ENCODE measurements at regions not wholly inside any gene's neighbourhood (a gene's known extent, or its start where the extent isn't known, plus 50 kb on each side); places are given as distances from the start of the nearest gene placed in this dataset.
"Not testable (repeated sequence)": the region's sequence is repeated elsewhere in the genome, so short reads cannot be mapped to it uniquely, and the experiment has no call there.

DNA sequence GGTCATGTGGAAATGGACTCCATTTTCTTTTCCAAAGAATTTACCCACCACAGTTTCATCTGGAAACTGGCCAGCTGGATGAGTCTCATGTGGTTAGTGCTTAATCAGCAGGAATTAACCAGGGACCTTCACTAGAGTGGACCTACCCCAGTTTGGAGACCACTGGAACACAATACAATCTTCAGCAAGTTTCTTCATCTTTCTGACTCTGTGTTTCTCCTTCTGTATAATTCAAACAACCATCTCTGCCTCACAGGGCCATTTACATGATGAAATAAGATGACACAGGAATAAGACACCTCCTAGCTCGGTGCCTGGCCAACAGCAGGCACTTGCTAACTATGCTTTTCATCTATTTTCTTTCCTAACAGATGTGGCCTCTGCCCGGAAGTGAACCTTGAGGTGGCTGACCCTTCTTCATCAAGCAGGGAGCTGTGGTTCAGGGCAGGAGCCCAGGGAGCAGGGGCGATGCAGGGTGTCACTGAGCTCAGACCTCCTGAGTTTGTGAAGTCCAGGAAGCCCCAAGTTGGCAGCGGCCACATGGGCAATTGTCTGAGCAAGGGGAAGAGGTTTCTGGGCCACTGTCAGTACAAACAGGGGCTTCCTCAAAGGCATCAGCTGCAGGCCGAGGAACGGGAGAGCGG, 98.8 kb downstream of the SOD2 start:
- no peak for DNase-seq (ENCODE audit: low spot score)

DNA sequence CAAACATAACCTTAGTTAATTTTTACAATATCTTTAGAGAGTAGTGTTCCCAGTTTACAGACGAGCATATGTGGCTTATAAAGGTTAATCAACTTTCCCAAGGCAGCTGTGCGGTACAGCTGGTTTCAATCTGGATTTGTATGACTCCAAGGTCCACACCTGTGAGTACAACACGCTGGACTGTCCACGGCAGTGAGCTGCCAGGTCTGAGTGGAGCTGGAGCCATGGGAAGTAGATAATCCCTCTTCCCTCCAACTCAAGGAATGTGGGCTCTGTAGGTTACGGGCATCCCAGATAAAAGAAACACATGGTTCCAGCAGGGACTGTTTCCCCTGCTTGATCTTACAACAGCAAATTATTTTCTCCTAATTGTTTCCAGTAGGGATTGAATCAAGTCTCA, 102.2 kb downstream of the SOD2 start:
- DNase-seq (ENCODE audit: low spot score), result no peak

- no peak for DNase-seq (ENCODE audit: low spot score)
Measured at GRCh38 chr6:159586684-159587083, 106.4 kb downstream of the SOD2 start.

DNA sequence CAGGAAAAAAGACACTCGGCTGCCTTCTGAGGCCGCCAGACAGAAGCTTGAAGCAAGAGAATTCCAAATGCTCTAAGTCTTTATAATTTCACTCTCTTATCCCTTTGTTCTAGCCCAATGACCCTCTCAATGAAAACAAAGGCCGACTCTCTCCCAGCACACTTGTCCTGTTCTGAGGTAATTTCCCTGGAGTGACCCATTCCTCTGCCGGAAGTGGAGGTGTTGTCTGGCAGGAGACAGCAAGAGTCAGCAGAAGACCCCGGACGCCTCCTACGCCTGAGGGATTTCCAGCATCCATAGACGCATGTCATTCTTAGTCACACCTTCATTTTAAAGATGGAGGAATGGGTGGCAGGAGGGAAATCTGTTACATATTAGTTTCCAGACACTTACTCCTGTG, 110.3 kb downstream of the SOD2 start:
- DNase-seq (ENCODE audit: low spot score), result no peak

- no peak for DNase-seq (ENCODE audit: low spot score)
Measured at GRCh38 chr6:159578629-159579028, 114.4 kb downstream of the SOD2 start.

GRCh38 chr6:159577564-159577963, 115.5 kb downstream of the SOD2 start:
- no peak for DNase-seq (ENCODE audit: low spot score)

- no peak for DNase-seq (ENCODE audit: low spot score)
Measured at GRCh38 chr6:159572439-159573110, 120.5 kb downstream of the SOD2 start.

- DNase-seq (ENCODE audit: low spot score), result no peak
Measured at GRCh38 chr6:159565181-159565710, 127.8 kb downstream of the SOD2 start.

DNA sequence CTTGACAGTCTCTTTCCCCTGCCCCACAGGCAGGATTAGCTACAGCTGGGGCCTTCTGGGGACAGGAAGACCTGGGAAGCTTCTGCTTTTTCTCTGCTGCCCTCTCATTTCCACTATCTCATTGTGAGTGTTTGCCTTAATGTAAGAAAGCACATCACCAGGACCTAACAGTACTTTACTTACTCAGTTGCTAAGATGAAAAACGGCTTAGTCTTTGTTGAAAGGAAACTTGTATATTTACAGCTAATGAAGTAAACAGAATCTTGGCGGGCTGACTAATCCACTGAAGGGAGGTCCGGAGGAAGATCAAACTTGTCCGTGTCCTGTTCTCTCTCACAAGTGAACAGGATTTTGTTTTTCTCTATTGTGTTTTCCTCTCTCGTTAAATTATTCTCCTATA, 128.6 kb downstream of the SOD2 start:
- no peak for DNase-seq (ENCODE audit: low spot score)

GRCh38 chr6:159557031-159557430, 136.0 kb downstream of the SOD2 start:
- DNase-seq (ENCODE audit: low spot score), result no peak

DNA sequence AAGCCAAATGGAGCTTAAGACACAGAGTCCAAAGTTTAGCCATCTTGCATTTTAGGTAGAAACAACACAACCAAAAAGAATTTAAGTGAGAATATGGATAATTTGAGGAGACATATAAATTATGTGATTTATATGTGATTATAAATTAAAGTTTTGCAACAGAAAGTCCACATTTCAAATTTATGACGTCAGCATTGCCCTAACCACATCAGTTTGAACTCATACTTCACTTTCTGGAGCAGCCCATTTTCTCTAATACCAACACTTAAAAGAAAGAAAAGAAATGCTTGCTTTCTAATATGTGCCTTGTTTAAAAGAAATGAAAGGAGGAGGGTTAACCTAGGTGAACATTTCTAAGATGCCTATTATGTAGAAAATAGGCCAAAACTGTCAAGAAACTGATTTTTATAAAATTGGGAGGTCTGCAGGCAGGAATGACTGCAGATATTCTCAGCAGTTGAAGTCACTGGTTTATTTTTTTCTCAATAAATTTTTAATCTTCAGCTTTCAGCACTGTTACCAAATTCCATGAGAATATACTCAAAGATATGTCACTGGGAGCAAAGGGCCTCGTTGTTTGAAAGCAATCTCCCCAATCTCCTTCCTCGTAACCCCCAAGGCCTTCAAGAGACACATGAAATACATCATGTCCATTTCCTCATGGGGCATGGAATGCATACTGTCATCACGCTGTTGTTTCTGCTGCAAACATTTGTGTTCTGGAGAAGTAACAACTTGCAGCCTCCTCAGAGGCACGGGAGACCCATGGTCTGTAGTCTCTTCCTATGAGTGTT, 137.8 kb downstream of the SOD2 start:
- DNase-seq (ENCODE audit: low spot score), result no peak

DNA sequence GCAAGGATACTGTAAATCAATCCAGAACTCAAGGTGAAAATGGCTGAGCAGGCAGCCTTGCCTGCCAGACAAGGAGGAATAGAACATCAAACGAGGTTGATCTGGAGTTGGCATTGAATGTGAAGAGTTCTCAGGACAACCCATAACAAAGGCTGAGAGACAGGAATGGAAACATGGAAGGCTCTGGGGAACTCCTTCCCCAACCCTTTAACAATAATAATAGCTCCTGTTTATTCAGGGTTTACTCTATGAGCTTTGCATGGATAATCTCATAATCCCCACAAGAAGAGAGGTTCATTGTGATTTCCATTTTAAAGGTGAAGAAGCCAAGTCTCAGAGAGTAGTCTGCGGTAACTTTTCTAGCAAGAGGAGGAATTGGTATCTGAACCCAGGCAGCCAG, 151.7 kb downstream of the SOD2 start:
- no peak for DNase-seq (ENCODE audit: low spot score)

DNA sequence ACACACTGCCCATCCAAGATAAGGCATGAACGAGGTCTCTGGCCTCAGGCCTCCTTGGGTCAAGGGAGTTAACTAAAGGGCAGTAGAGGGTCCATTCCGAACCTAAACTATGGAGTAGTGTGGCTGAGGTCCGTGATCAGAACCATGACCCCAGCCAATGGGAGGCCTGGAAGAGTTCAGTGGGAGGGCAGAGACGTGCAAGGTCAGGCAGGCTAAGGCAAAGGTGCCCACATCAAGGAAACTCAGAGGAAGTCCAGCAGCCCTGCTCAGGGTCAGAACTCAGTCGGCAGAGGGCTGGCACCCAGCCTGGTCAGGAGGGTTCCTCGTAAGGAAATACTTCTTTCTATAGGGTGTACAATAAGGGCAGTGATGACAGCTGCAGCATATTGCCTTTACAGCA, 152.2 kb downstream of the SOD2 start:
- DNase-seq (ENCODE audit: low spot score), result no peak

GRCh38 chr6:159540152-159540551, 152.9 kb downstream of the SOD2 start:
- no peak for DNase-seq (ENCODE audit: low spot score)

DNA sequence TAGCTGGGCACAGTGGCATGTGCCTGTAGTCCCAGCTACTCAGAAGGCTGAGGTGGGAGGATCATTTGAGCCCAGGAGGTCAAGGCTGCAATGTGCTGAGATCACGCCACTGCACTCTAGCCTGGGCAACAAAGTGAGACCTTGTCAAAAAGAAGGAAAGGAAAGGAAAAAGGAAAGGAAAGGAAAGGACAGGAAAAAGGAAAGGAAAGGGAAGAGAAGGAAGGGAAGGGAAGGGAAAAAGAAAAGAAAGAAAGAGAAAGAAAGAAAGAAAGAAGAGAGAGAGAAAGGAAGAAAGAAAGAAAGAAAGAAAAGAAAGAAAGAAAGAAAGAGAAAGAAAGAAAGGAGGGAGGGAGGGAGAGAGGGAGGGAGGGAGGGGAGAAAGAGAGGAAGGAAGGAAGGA, 155.0 kb downstream of the SOD2 start:
- not testable (repeated sequence) for DNase-seq (ENCODE audit: low spot score)

- no peak for DNase-seq (ENCODE audit: low spot score)
Measured at GRCh38 chr6:159535656-159536350, 157.2 kb downstream of the SOD2 start.

GRCh38 chr6:159533568-159533967, 159.5 kb downstream of the SOD2 start:
- DNase-seq (ENCODE audit: low spot score), result no peak

DNA sequence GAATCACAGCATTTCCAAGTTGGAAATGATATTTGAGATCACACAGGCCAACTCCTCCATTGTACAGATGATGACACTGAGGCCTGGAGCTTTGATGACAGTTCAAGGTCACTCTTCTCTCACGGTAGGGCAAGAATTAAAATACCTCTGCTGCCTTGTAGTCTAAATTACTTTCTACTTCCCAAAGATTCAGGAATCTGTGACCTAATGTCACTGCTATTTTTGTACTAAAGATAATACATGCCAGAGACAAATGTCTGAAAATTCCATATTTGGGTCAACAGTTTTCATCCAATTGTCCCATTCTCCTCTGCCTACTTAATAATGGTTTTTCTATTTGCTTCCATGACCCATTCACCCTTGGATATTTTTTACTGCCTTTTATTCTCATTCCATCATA, 160.0 kb downstream of the SOD2 start:
- DNase-seq (ENCODE audit: low spot score), result no peak

DNA sequence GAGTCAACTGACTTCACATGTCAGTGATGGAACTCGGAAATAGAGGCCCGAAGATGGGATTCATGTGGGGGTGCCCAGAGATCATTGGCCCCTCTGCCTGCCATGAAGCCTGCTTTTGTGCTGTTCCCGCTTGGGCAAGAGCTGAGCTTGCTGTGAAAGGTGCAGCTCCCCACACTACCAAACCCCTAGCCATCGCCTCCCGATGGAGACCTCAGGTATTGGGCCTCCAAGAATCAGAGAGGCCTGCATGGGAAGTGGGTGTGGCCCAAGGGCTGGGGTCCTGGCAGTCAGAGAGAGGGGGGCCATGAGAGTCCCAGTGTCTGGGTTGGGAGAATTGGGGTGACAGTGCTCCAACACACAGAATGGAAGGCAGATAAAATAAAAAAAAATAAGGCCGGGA, 160.9 kb downstream of the SOD2 start:
- DNase-seq (ENCODE audit: low spot score), result no peak

- no peak for DNase-seq (ENCODE audit: low spot score)
Measured at GRCh38 chr6:159529934-159530333, 163.1 kb downstream of the SOD2 start.

GRCh38 chr6:159527351-159527750, 165.7 kb downstream of the SOD2 start:
- DNase-seq (ENCODE audit: low spot score), result no peak

GRCh38 chr6:159525445-159526025, 167.5 kb downstream of the SOD2 start:
- DNase-seq (ENCODE audit: low spot score), result no peak

Measured in activated CD4-positive, alpha-beta T cell treated with anti-CD3 and anti-CD28 coated beads, Interleukin-2, Interleukin-4, amounts not matched to agents 100 ng/mL and 50 ng/mL, durations not matched to agents 16 hours and 8 hours (primary cell).